Stimulated activated CD4-positive, alpha-beta T cell treated with anti-CD3 and anti-CD28 coated beads, Interleukin-4, amount 100 ng/mL, for 4 hours (primary cell): ENCODE measurements at regions not wholly inside any gene's neighbourhood (a gene's known extent, or its start where the extent isn't known, plus 50 kb on each side); places are given as distances from the start of the nearest gene placed in this dataset.
"Not testable (repeated sequence)": the region's sequence is repeated elsewhere in the genome, so short reads cannot be mapped to it uniquely, and the experiment has no call there.

Experiments
- DNase-seq, 2 experiments: peaks; one replicate each; pipeline ENCODE4 v3.0.0-alpha.2; 2020

DNA sequence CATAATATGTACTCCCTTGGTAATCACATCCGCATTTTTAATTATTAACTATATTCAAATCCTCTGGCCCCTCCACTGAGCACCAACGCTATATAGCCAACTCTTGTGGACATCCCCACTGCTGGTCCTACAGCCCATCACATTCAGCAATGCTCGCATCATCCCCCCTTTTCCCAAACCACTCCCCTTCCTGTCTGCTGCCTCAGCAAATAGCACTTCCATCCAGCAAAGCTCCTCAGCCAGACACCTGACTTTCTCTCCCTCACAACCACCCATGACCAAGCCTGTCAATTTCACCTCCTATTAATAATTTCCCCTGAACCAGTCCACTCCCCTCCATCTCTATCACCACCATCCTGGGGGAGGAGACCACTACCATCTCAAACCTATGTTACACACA is 65.5 kb upstream of the KIF2A start:
- not testable (repeated sequence) for DNase-seq

- not testable (repeated sequence) for DNase-seq
These were observed 64.0 kb upstream of the KIF2A start for GRCh38 chr5:62242000-62242399.

- DNase-seq = not testable (repeated sequence)
These were observed 63.0 kb upstream of the KIF2A start for GRCh38 chr5:62243046-62243445.

DNA sequence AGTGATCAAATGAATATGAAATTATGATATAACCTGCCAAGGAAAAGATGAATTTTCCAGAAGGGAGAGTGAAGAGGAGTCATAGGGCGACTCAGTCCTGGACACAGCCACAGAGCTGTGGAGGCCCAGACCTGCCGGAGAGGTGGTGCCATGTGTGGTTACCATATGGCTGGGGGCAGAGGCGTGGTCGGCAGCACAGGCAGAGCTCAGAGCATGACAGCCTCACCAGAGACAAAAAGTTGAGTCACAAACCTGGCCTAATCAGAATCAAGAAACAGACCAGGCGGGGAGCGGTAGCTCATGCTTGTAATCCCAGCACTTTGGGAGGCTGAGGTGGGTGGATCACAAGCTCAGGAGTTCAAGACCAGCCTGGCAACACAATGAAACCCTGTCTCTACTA is 57.8 kb upstream of the KIF2A start:
- DNase-seq = not testable (repeated sequence)

DNA sequence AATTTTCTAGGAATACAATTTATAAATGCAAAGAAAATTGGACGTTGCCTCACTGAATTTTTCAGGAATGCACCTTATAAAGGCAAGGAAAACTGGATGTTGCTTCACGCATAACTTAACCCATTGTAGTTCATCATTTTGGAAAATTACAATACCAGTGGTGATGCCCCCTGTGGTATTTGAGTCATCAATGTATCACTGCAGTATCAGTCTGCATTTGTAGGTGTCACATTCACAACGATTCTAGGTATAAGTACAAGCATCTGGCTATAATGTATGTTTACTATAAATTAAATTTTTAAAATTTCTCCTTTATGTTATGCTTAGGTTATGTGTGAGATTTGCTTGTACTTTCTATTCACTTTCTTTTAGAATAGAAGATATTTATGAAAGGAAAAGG is 55.9 kb upstream of the KIF2A start:
- not testable (repeated sequence) for DNase-seq

DNA sequence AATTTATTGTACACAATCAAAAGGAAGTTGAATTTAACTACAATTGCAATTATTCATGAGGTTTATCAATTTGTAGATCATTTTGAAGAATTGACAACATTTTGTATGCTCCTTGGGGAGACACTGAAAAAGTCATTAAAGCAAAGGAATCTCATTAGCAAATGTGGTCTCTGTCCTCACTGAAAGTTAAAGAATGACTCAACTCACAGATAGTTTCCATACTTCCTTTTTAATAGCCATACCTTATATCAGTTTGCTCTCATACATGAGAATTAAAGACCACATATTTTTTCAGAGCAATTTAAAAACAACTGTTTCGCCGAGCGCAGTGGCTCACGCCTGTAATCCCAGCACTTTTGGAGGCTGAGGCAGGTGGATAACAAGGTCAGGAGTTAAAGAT is 55.1 kb upstream of the KIF2A start:
- not testable (repeated sequence) for DNase-seq

- DNase-seq = not testable (repeated sequence)
These were observed 53.5 kb upstream of the KIF2A start for GRCh38 chr5:62252519-62252918.

DNA sequence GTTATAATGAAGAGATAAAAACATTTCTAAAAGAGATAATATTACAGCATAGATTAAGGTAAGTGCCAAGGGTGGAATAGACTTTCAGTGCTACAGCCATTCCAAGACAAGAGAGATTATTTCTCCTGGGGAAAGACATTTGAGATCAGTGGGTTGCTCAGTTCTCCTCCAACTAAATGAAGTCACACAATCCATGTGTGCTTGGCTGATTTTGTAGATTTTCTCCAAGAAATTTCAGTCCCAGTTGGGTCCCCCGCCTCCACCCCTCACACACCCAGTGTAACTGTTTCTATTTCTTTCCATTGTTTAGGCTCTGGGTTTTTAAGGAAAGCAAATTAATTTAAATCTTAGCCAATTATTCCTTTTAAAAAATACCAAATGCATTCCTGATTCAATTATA is 50.5 kb upstream of the KIF2A start:
- DNase-seq = not testable (repeated sequence)

DNA sequence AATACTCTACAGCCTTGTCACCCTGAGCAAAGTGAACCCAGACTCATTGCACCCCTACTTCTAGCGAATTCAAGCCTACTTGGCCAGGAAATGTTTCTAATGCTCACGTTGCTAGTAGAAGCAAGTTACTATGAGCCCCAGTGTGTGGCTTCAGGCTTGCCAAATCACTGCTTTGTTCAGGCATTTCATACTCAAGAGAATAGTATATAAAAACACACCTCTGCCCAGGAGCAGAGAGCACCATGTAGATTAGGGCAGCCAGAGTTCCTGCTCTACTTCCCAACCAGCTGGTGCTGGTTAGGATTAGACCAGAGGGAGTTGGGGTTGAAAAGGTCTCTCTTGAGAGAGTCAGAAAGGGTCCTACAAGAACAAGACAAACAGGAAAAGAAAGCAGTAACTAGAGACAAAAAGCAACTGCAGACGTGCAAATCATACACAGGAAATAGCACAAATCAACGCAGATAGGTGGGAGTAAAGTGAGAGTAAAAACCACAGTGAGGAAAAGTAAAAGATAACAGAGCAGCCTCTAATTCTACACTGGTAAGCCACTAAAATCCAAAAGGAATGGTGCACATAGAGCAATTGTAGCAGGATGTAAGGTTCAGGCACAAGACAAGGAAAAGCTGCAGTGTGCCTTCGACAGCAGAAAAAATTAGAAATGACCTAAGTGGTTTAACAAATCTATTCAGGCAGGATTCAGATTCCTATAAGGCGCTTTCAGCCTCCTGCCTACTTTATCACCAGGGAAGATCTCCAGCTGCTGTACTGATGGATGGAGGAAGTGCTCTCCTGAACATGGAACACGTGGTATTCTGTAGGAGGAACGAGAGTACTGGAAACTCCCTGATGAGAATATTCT is 49.6 kb upstream of the KIF2A start:
- peak in 1 of 2 experiments; percentile 1 for DNase-seq
